ENCODE measurements at regions not wholly inside any gene's neighbourhood (a gene's known extent, or its start where the extent isn't known, plus 50 kb on each side); places are given as distances from the start of the nearest gene placed in this dataset.

DNA sequence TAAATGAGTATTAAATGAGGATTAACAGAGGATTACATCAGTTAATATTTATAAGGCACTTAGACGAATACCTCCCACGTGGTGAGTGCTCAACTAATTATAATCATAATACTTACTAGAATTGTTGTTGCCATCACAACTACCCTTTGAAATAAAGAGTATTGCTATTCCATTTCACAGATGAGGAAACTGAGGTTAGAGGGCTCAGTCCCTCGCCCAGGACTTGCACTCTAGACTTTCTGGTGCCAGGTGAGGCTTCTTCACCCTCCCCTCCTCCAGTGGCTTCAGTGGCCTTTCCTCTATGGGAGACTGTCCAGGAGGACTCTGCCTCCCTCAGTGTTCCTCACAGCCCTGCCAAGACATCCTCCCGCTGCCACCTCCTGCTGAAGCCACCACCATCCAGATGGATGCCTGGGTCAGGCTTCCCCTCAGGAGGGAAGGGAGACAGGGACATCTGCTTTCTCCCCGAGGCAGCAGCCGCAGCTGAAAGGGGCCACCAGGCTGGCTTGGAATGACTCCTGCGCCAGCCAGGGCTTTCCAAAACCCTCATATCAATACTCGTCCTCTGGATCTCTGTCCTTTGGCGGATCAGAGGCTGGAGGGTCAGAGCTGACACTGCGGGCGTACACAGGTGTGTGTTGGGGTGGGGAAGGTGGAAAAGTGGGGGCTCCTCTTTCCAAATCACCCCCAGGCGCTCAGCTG lies 580.1 kb downstream of the BUD13 start (continued):
- TF ChIP-seq, protein P1, sequence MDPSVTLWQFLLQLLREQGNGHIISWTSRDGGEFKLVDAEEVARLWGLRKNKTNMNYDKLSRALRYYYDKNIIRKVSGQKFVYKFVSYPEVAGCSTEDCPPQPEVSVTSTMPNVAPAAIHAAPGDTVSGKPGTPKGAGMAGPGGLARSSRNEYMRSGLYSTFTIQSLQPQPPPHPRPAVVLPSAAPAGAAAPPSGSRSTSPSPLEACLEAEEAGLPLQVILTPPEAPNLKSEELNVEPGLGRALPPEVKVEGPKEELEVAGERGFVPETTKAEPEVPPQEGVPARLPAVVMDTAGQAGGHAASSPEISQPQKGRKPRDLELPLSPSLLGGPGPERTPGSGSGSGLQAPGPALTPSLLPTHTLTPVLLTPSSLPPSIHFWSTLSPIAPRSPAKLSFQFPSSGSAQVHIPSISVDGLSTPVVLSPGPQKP (IDR thresholded peaks at IDR 0.05; ENCODE audit: low read depth, low read length), result no peak

DNA sequence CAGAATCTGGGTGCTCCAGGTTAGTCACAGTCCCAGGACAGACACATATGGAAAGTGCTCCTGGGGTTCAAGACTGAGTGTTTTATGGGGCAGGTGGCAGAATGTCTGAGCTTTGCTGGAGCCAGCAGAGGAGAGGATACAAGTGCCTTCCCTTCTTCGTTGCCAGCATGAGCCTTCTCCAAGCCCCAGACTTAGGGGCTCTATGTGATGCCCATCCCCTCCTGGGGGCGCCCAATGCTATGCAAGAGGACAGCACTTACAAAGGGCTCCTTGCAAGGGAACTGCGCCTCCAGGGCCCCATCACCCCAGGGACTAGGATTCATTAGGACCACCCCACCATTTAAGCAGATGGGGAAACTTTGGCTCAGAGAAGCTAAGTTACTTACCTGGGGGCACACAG lies 581.9 kb downstream of the BUD13 start:
- ChIA-PET CTCF (no interaction called here), POLR2A (no interaction called here)
- no peaks in the 10 kb centered on the region for H3K9me3 ChIP-seq
- H3K4me2 ChIP-seq, result no peak overlapping the region
- no peak for FAIRE-seq
- no peaks in the 10 kb centered on the region for H3K4me1 ChIP-seq
- H3K27ac ChIP-seq, result no peak overlapping the region
- no peak for ATAC-seq
- TF ChIP-seq TFCP2L1 (CRISPR knock-in tag; IDR thresholded peaks at IDR 0.05), result no peak
- TF ChIP-seq, protein P2, sequence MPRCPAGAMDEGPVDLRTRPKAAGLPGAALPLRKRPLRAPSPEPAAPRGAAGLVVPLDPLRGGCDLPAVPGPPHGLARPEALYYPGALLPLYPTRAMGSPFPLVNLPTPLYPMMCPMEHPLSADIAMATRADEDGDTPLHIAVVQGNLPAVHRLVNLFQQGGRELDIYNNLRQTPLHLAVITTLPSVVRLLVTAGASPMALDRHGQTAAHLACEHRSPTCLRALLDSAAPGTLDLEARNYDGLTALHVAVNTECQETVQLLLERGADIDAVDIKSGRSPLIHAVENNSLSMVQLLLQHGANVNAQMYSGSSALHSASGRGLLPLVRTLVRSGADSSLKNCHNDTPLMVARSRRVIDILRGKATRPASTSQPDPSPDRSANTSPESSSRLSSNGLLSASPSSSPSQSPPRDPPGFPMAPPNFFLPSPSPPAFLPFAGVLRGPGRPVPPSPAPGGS (IDR thresholded peaks at IDR 0.05), result no peak
- TF ChIP-seq, protein P3, sequence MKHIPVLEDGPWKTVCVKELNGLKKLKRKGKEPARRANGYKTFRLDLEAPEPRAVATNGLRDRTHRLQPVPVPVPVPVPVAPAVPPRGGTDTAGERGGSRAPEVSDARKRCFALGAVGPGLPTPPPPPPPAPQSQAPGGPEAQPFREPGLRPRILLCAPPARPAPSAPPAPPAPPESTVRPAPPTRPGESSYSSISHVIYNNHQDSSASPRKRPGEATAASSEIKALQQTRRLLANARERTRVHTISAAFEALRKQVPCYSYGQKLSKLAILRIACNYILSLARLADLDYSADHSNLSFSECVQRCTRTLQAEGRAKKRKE (CRISPR knock-in tag; IDR thresholded peaks at IDR 0.05; ENCODE audit: low read depth), result no peak
- no peak for TF ChIP-seq CBX2 (IDR thresholded peaks at IDR 0.05; ENCODE audit: borderline replicate concordance, low read depth)
- no peak for TF ChIP-seq ZSCAN20 (CRISPR knock-in tag; IDR thresholded peaks at IDR 0.05)
- TF ChIP-seq BHLHE40 (IDR thresholded peaks at IDR 0.05; ENCODE audit: low read depth, low read length), result no peak
- TF ChIP-seq GATA3 (IDR thresholded peaks at IDR 0.05; ENCODE audit: borderline replicate concordance), result no peak
- no peak for TF ChIP-seq CBX8 (IDR thresholded peaks at IDR 0.05)
- no peak for TF ChIP-seq KDM1A (IDR thresholded peaks at IDR 0.05; ENCODE audit: low read depth)
- H3K4me3 ChIP-seq, result no peak overlapping the region
- whole genome bisulfite sequencing (ENCODE audit: missing lambda C conversion rate), result 0% methylated on average over 1 of the region's 3 CpGs
- DNase-seq (ENCODE audit: low read depth in 1 of 2, low spot score in 1 of 2), result no peak

DNA sequence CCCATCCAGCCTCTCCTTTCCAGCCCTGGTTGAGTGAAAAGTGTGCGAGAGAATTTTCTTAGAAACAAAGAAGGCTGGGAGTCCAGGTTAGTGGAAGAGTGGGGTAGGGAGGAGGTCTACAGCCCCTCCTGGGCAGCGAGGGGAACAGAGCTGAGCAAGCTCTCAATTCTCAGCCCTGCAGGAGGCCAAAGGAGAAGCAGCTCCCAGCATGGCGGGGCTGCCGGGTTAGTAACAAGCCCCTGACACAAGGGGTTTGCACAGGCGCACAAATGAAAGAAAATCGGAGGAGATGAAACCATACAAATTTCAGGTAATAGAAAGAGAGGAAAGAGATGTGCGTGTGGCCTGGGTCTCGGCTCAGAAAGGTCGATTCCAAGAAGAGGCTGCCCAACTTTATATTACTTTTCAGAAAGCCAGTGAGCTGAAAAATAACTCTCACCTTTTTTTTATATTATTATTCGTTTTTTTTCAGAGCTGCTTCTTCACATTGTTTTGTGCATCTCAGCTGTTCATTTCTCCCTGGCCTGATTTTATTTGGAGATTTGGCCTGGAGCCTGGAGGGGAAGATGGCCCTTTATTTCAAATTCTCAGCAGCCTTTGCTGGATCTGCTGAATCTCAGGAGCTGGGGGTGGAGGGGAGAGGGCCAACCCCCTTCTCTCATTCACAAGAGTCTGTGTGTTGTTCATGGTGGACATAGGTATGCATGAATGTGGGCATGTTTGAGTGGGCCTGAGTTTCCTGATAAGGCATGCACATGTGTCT lies 583.2 kb downstream of the BUD13 start:
- no peak overlapping the region for H3K4me2 ChIP-seq
- no peak overlapping the region for H3K27ac ChIP-seq
- H3K9me3 ChIP-seq, result no peaks in the 10 kb centered on the region
- no peak for FAIRE-seq
- no peak for DNase-seq (ENCODE audit: low read depth in 1 of 2, low spot score in 1 of 2)
- CTCF ChIA-PET, result no interaction called here
- WGBS (ENCODE audit: missing lambda C conversion rate), result 18% methylated on average over 10 of the region's 10 CpGs
- TF ChIP-seq FOSB (CRISPR knock-in tag; IDR thresholded peaks at IDR 0.05) (no peak), CBX2 (IDR thresholded peaks at IDR 0.05; ENCODE audit: borderline replicate concordance, low read depth) (no peak), HOXA7 (CRISPR knock-in tag; IDR thresholded peaks at IDR 0.05) (no peak), ZNF302 (CRISPR knock-in tag; IDR thresholded peaks at IDR 0.05) (no peak)
- TF ChIP-seq, protein P4, sequence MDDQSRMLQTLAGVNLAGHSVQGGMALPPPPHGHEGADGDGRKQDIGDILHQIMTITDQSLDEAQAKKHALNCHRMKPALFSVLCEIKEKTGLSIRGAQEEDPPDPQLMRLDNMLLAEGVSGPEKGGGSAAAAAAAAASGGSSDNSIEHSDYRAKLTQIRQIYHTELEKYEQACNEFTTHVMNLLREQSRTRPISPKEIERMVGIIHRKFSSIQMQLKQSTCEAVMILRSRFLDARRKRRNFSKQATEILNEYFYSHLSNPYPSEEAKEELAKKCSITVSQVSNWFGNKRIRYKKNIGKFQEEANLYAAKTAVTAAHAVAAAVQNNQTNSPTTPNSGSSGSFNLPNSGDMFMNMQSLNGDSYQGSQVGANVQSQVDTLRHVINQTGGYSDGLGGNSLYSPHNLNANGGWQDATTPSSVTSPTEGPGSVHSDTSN (IDR thresholded peaks at IDR 0.05), result no peak
- H3K4me3 ChIP-seq, result no peak overlapping the region
- POLR2A ChIA-PET, result no interaction called here
- H3K4me1 ChIP-seq, result no peaks in the 10 kb centered on the region
- ATAC-seq, result no peak

DNA sequence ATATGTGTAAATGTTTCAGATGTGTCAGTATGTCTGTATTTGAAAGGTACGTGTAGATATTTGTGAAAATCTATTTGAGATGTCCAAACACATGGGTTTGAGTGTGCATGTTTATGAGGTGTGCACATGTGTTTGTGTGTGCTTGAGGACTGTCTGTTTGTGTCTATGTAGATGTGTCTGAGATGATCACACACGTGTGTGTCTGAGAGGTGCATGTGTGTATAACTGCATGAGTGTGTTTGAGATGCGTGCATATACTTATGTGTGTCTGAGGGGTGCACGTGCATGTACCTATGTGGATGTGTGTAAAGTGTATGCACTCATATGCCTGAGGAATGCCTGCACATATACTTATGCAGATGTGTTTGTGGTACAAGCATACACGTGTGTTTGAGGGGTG lies 584.4 kb downstream of the BUD13 start:
- ChIA-PET POLR2A (no interaction called here), CTCF (no interaction called here)
- TF ChIP-seq HOXB13 (CRISPR knock-in tag; IDR thresholded peaks at IDR 0.05; ENCODE audit: low read depth) (no peak), NFE2L2 (conservative IDR thresholded peaks at IDR 0.05; ENCODE audit: low read length) (no peak), FOSB (CRISPR knock-in tag; IDR thresholded peaks at IDR 0.05) (no peak), MAFK (IDR thresholded peaks at IDR 0.05; ENCODE audit: partially characterized antibody) (no peak), MAZ (IDR thresholded peaks at IDR 0.05; ENCODE audit: borderline replicate concordance, low read depth, low read length) (no peak), ZFP36 (IDR thresholded peaks at IDR 0.05; ENCODE audit: borderline replicate concordance, partially characterized antibody) (no peak)
- TF ChIP-seq, protein P1 (IDR thresholded peaks at IDR 0.05; ENCODE audit: low read depth, low read length), result no peak
- TF ChIP-seq, protein P5, sequence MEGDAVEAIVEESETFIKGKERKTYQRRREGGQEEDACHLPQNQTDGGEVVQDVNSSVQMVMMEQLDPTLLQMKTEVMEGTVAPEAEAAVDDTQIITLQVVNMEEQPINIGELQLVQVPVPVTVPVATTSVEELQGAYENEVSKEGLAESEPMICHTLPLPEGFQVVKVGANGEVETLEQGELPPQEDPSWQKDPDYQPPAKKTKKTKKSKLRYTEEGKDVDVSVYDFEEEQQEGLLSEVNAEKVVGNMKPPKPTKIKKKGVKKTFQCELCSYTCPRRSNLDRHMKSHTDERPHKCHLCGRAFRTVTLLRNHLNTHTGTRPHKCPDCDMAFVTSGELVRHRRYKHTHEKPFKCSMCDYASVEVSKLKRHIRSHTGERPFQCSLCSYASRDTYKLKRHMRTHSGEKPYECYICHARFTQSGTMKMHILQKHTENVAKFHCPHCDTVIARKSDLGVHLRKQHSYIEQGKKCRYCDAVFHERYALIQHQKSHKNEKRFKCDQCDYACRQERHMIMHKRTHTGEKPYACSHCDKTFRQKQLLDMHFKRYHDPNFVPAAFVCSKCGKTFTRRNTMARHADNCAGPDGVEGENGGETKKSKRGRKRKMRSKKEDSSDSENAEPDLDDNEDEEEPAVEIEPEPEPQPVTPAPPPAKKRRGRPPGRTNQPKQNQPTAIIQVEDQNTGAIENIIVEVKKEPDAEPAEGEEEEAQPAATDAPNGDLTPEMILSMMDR (IDR thresholded peaks at IDR 0.05), result no peak
- TF ChIP-seq, protein P6, sequence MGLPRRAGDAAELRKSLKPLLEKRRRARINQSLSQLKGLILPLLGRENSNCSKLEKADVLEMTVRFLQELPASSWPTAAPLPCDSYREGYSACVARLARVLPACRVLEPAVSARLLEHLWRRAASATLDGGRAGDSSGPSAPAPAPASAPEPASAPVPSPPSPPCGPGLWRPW (IDR thresholded peaks at IDR 0.05), result no peak
- H3K4me2 ChIP-seq, result no peak overlapping the region
- H3K4me3 ChIP-seq, result no peak overlapping the region
- H3K4me1 ChIP-seq, result no peaks in the 10 kb centered on the region
- FAIRE-seq (no peak), DNase-seq (ENCODE audit: low read depth in 1 of 2, low spot score in 1 of 2) (no peak), ATAC-seq (no peak)
- H3K9me3 ChIP-seq, result no peaks in the 10 kb centered on the region
- WGBS (ENCODE audit: missing lambda C conversion rate), result 4% methylated on average over 5 of the region's 5 CpGs
- no peak overlapping the region for H3K27ac ChIP-seq
